C4-2B (cell line): ENCODE measurements at regions not wholly inside any gene's neighbourhood (a gene's known extent, or its start where the extent isn't known, plus 50 kb on each side); places are given as distances from the start of the nearest gene placed in this dataset.

Source experiments
- ZFX ChIP-seq: fragments of 450-650 bp; IDR thresholded peaks from 2 replicates; pipeline ENCODE4 v1.6.1; 2017
- TF ChIP-seq, protein P1 (sequence below): fragments of 450-650 bp; conservative IDR thresholded peaks from 2 replicates; pipeline ENCODE4 v1.5.1; 2017; ENCODE audit warnings: mild to moderate bottlenecking

DNA sequence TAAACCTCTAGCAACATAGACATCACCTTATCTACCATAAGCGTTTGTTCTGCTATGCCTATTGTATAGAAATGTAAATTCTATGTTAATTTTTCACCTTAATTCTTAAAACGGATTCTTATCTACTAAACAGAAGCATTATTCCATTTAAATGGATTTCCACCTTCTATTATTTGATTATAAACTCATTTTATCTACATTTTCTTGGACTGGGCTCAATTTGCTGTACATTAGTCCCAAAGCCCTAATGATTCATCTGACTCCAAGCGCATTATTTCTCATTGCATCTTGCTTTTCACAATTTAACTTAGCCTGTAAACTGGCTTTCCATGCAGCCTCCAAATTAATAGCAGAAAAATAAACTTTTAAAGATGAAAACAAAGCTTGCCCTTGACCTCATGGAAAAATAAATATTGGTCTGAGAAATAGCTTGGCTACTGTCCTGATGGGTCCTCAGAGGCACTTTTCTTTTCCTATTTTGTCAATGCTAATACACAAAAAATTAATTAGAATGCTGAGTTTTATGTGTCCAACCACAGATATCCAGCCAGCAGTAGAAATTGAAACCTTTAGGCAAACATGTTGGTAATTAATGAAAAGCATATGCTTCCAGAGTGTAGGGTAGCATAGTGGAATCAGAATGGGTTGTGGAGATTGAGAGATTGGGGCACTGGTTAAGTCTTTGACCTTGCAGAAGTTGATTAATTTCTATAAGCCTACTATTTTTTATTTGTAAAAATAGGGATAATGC, 81.4 kb upstream of the CFAP20DC start:
- TF ChIP-seq, protein P1, sequence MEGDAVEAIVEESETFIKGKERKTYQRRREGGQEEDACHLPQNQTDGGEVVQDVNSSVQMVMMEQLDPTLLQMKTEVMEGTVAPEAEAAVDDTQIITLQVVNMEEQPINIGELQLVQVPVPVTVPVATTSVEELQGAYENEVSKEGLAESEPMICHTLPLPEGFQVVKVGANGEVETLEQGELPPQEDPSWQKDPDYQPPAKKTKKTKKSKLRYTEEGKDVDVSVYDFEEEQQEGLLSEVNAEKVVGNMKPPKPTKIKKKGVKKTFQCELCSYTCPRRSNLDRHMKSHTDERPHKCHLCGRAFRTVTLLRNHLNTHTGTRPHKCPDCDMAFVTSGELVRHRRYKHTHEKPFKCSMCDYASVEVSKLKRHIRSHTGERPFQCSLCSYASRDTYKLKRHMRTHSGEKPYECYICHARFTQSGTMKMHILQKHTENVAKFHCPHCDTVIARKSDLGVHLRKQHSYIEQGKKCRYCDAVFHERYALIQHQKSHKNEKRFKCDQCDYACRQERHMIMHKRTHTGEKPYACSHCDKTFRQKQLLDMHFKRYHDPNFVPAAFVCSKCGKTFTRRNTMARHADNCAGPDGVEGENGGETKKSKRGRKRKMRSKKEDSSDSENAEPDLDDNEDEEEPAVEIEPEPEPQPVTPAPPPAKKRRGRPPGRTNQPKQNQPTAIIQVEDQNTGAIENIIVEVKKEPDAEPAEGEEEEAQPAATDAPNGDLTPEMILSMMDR: no peak
- TF ChIP-seq ZFX: no peak
